MM.1S (cell line): ENCODE measurements at regions not wholly inside any gene's neighbourhood (a gene's known extent, or its start where the extent isn't known, plus 50 kb on each side); places are given as distances from the start of the nearest gene placed in this dataset.

Source experiments
- EZH2 ChIP-seq: fragments of 300-600 bp; sonication (generic); optimal IDR thresholded peaks from 2 replicates; pipeline ENCODE3; 2017; ENCODE audit warnings: low read depth, mild to moderate bottlenecking, antibody characterized with exemption, low read length, mixed read lengths
- TF ChIP-seq, protein P1 (sequence below): fragments of 300-600 bp; sonication (generic); IDR thresholded peaks from 2 replicates; pipeline ENCODE4 v1.5.1; 2016; ENCODE audit warnings: antibody characterized with exemption, low read length, mixed read lengths

DNA sequence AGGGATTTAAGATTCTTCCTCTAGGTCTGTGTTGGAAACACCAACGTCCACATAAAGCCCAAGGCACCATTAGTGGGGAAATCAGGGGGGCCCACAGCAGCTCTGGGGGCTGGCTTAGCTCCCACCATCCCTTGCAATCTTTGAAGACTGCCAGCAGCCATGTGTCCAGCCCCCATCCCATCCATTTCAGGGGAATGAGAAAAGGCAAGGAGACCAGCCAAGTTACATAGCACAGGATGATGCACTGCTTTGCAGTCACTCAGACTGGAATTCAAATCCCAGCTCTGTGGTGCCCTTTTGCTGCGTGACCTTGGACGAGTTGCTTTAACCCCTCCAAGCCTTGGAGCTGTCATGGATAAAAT, 108.9 kb upstream of the ZMIZ1 start:
- TF ChIP-seq, protein P1, sequence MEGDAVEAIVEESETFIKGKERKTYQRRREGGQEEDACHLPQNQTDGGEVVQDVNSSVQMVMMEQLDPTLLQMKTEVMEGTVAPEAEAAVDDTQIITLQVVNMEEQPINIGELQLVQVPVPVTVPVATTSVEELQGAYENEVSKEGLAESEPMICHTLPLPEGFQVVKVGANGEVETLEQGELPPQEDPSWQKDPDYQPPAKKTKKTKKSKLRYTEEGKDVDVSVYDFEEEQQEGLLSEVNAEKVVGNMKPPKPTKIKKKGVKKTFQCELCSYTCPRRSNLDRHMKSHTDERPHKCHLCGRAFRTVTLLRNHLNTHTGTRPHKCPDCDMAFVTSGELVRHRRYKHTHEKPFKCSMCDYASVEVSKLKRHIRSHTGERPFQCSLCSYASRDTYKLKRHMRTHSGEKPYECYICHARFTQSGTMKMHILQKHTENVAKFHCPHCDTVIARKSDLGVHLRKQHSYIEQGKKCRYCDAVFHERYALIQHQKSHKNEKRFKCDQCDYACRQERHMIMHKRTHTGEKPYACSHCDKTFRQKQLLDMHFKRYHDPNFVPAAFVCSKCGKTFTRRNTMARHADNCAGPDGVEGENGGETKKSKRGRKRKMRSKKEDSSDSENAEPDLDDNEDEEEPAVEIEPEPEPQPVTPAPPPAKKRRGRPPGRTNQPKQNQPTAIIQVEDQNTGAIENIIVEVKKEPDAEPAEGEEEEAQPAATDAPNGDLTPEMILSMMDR, result no peak
- no peak for TF ChIP-seq EZH2
